Endothelial cell (in vitro differentiated cells): ENCODE measurements at regions not wholly inside any gene's neighbourhood (a gene's known extent, or its start where the extent isn't known, plus 50 kb on each side); places are given as distances from the start of the nearest gene placed in this dataset.

ENCODE experiments used
- DNase-seq: peaks from one replicate; pipeline ENCODE4 v3.0.0; 2021; ENCODE audit warnings: low spot score
- H3K27ac Mint-ChIP-seq: one replicate; pipeline ENCODE4 v1.8.0; 2021; ENCODE audit warnings: mixed read lengths, inconsistent platforms; ENCODE audit not compliant: unreplicated experiment
- H3K27me3 Mint-ChIP-seq: one replicate; pipeline ENCODE4 v1.8.0; 2021; ENCODE audit warnings: mild to moderate bottlenecking, moderate library complexity, mixed read lengths, inconsistent platforms; ENCODE audit not compliant: unreplicated experiment
- H3K36me3 Mint-ChIP-seq: one replicate; pipeline ENCODE4 v1.8.0; 2021; ENCODE audit warnings: mild to moderate bottlenecking, low read depth, mixed read lengths, inconsistent platforms; ENCODE audit not compliant: unreplicated experiment
- H3K4me1 Mint-ChIP-seq: one replicate; pipeline ENCODE4 v1.8.0; 2021; ENCODE audit warnings: mild to moderate bottlenecking, mixed read lengths, inconsistent platforms; ENCODE audit not compliant: unreplicated experiment
- H3K4me3 Mint-ChIP-seq: one replicate; pipeline ENCODE4 v1.8.0; 2021; ENCODE audit warnings: mild to moderate bottlenecking, mixed read lengths, inconsistent platforms; ENCODE audit not compliant: unreplicated experiment
- H3K9me3 Mint-ChIP-seq: one replicate; pipeline ENCODE4 v1.8.0; 2021; ENCODE audit warnings: mixed read lengths, inconsistent platforms; ENCODE audit not compliant: unreplicated experiment
- CTCF ChIP-seq: fragments of 200-600 bp; sonication (generic); IDR thresholded peaks from one replicate; pipeline ENCODE4 v1.5.0; 2021; ENCODE audit warnings: antibody characterized with exemption; ENCODE audit not compliant: unreplicated experiment

GRCh38 chr2:150832686-150833085 is 345.2 kb upstream of the RND3 start:
- Mint-ChIP-seq H3K4me1 (no peaks in the 10 kb centered on the region), H3K36me3 (no peaks in the 10 kb centered on the region), H3K4me3 (no peak overlapping the region), H3K27me3 (peaks cover 4% of the 10 kb centered on the region), H3K9me3 (no peaks in the 10 kb centered on the region), H3K27ac (no peak overlapping the region)
- DNase-seq, result no peak
- TF ChIP-seq CTCF, result no peak

GRCh38 chr2:150824118-150824517 is 336.7 kb upstream of the RND3 start:
- TF ChIP-seq CTCF, result no peak
- no peak overlapping the region for H3K4me3 Mint-ChIP-seq
- peaks cover 2% of the 10 kb centered on the region for H3K27me3 Mint-ChIP-seq
- DNase-seq, result no peak
- H3K4me1 Mint-ChIP-seq, result no peaks in the 10 kb centered on the region
- no peaks in the 10 kb centered on the region for H3K36me3 Mint-ChIP-seq
- H3K27ac Mint-ChIP-seq, result no peak overlapping the region
- no peaks in the 10 kb centered on the region for H3K9me3 Mint-ChIP-seq

- no peak for DNase-seq
- TF ChIP-seq CTCF, result no peak
- no peak overlapping the region for H3K4me3 Mint-ChIP-seq
- H3K36me3 Mint-ChIP-seq, result no peaks in the 10 kb centered on the region
- H3K9me3 Mint-ChIP-seq, result no peaks in the 10 kb centered on the region
- no peaks in the 10 kb centered on the region for H3K4me1 Mint-ChIP-seq
- no peak overlapping the region for H3K27ac Mint-ChIP-seq
- peaks cover 1% of the 10 kb centered on the region for H3K27me3 Mint-ChIP-seq
Measured at GRCh38 chr2:150817422-150817821, 330.0 kb upstream of the RND3 start.

GRCh38 chr2:150812664-150813367 is 325.3 kb upstream of the RND3 start:
- Mint-ChIP-seq H3K4me1 (no peaks in the 10 kb centered on the region), H3K9me3 (no peaks in the 10 kb centered on the region), H3K27me3 (no peaks in the 10 kb centered on the region), H3K27ac (no peak overlapping the region), H3K36me3 (no peaks in the 10 kb centered on the region), H3K4me3 (no peak overlapping the region)
- TF ChIP-seq CTCF, result no peak
- no peak for DNase-seq

- DNase-seq, result no peak
- Mint-ChIP-seq H3K27me3 (no peaks in the 10 kb centered on the region), H3K4me3 (no peak overlapping the region), H3K36me3 (no peaks in the 10 kb centered on the region), H3K9me3 (no peaks in the 10 kb centered on the region), H3K27ac (no peak overlapping the region), H3K4me1 (no peaks in the 10 kb centered on the region)
- TF ChIP-seq CTCF, result no peak
Measured at GRCh38 chr2:150812066-150812465, 324.6 kb upstream of the RND3 start.
